K562 (cell line): ENCODE measurements at regions not wholly inside any gene's neighbourhood (a gene's known extent, or its start where the extent isn't known, plus 50 kb on each side); places are given as distances from the start of the nearest gene placed in this dataset.

Source experiments
- CCNT2 ChIP-seq: IDR thresholded peaks from 2 replicates; pipeline ENCODE4 v1.6.1; 2011; ENCODE audit warnings: borderline replicate concordance, low read depth, mild to moderate bottlenecking, moderate library complexity, mixed read lengths, low read length; ENCODE audit not compliant: insufficient read length; ENCODE audit errors: extremely low read depth
- CGGBP1 ChIP-seq: fragments of 250-450 bp; sonication (Bioruptor Pico); IDR thresholded peaks from 2 replicates; pipeline ENCODE4 v1.9.0; 2021; ENCODE audit warnings: mild to moderate bottlenecking
- CLOCK ChIP-seq: fragments of 250-450 bp; sonication (Bioruptor Pico); IDR thresholded peaks from 2 replicates; pipeline ENCODE4 v1.4.0; 2020; ENCODE audit warnings: mild to moderate bottlenecking, moderate library complexity, borderline replicate concordance
- CTCF ChIP-seq, 3 experiments: IDR thresholded peaks in 2 of 3; conservative IDR thresholded peaks in 1 of 3; 2 replicates each; pipeline ENCODE4 v1.5.1; 2011 to 2012; ENCODE audit warnings: low read length in 3 of 3, mild to moderate bottlenecking in 3 of 3, control low read depth in 2 of 3, improper control_type of control experiment in 1 of 3, inconsistent platforms in 1 of 3, low read depth in 1 of 3, mixed read lengths in 1 of 3, moderate library complexity in 1 of 3; ENCODE audit not compliant: insufficient read depth in 2 of 3
- FOXK1 ChIP-seq: sonication (generic); formaldehyde crosslinking; IDR thresholded peaks from 2 replicates; pipeline ENCODE4 v1.8.0; 2022; ENCODE audit warnings: missing genetic modification reagents, mild to moderate bottlenecking, borderline replicate concordance
- GABPB2 ChIP-seq: fragments of 250-450 bp; sonication (Bioruptor Pico); conservative IDR thresholded peaks from 2 replicates; pipeline ENCODE4 v1.5.1; 2021; ENCODE audit warnings: mild to moderate bottlenecking
- HDAC8 ChIP-seq: fragments of 450-650 bp; IDR thresholded peaks from 2 replicates; pipeline ENCODE4 v1.6.1; 2016; ENCODE audit warnings: mild to moderate bottlenecking, missing genetic modification characterization, moderate library complexity, missing compliant biosample characterization
- HMBOX1 ChIP-seq: sonication (generic); IDR thresholded peaks from 2 replicates; pipeline ENCODE4 v1.6.1; 2016
- ILK ChIP-seq: fragments of 450-650 bp; IDR thresholded peaks from 2 replicates; pipeline ENCODE4 v1.6.1; 2016; ENCODE audit warnings: missing genetic modification characterization, low read depth, mild to moderate bottlenecking, missing compliant biosample characterization, moderate library complexity, borderline replicate concordance
- KLF10 ChIP-seq: fragments of 250-450 bp; sonication (Bioruptor Pico); IDR thresholded peaks from 2 replicates; pipeline ENCODE4 v1.6.1; 2021; ENCODE audit warnings: matching md5 sums
- MLX ChIP-seq, 2 experiments: fragments of 450-650 bp in 1 of 2; sonication (generic) in 1 of 2; formaldehyde crosslinking; conservative IDR thresholded peaks; 2 replicates each; pipeline versions ENCODE4 v1.4.0 to v1.8.1; 2020 to 2022; ENCODE audit warnings: mild to moderate bottlenecking in 1 of 2, missing genetic modification reagents in 1 of 2
- SRF ChIP-seq, 2 experiments: fragments of 250-450, 450-650 bp in 1 of 2; sonication (Bioruptor Pico) in 1 of 2; sonication (generic) in 1 of 2; formaldehyde crosslinking; IDR thresholded peaks; 2 replicates each; pipeline versions ENCODE4 v1.5.0 to v1.5.1; 2020 to 2022; ENCODE audit warnings: mild to moderate bottlenecking in 1 of 2, missing genetic modification reagents in 1 of 2
- TAL1 ChIP-seq: fragments of 450-650 bp; IDR thresholded peaks from 2 replicates; pipeline ENCODE4 v1.6.1; 2016; ENCODE audit warnings: mild to moderate bottlenecking
- THAP7 ChIP-seq: fragments of 250-450 bp; sonication (Bioruptor Pico); IDR thresholded peaks from 2 replicates; pipeline ENCODE4 v1.5.0; 2021
- ZMIZ1 ChIP-seq, 2 experiments: fragments of 150-350 bp in 1 of 2; IDR thresholded peaks; 2 replicates each; pipeline ENCODE4 v1.6.1; 2012 to 2016; ENCODE audit warnings: low read depth in 2 of 2, low read length in 2 of 2, mild to moderate bottlenecking in 1 of 2, moderate library complexity in 1 of 2
- ZNF239 ChIP-seq: fragments of 250-450 bp; sonication (Bioruptor Pico); IDR thresholded peaks from 2 replicates; pipeline ENCODE4 v1.4.0; 2020; ENCODE audit warnings: mild to moderate bottlenecking

GRCh38 chr4:126775485-126776106 is 857.2 kb upstream of the INTU start (continued):
- TF ChIP-seq CLOCK (CRISPR knock-in tag) (no peak), THAP7 (CRISPR knock-in tag) (no peak), ILK (tag) (no peak), ZMIZ1 (IDR thresholded peaks at IDR 0.05; ENCODE audit: low read depth in 2 of 2, low read length in 2 of 2) (no peak), GABPB2 (no peak), MLX (CRISPR knock-in tag; conservative IDR thresholded peaks at IDR 0.05) (no peak), ZNF239 (CRISPR knock-in tag) (no peak), FOXK1 (CRISPR knock-in tag) (no peak), CGGBP1 (no peak), HDAC8 (tag) (no peak), KLF10 (no peak), TAL1 (no peak), CCNT2 (no peak), CTCF (IDR thresholded peaks at IDR 0.05 in 2 of 3, conservative IDR thresholded peaks at IDR 0.05 in 1 of 3; ENCODE audit: insufficient read depth in 2 of 3, low read depth in 1 of 3, low read length in 3 of 3) (no peak), HMBOX1 (no peak), SRF (CRISPR knock-in tag; IDR thresholded peaks at IDR 0.05) (no peak)
